ENCODE measurements at regions not wholly inside any gene's neighbourhood (a gene's known extent, or its start where the extent isn't known, plus 50 kb on each side); places are given as distances from the start of the nearest gene placed in this dataset.

- Histone ChIP-seq H3K36me3 (ENCODE audit: control insufficient read depth in 2 of 2, extremely low read depth in 1 of 2, insufficient read depth in 2 of 2, low read length in 2 of 2) (no peaks in the 10 kb centered on the region), H3K27ac (ENCODE audit: insufficient read depth, low read depth, low read length) (no peak overlapping the region), H3K79me2 (ENCODE audit: control insufficient read depth, insufficient read depth, low read length) (no peaks in the 10 kb centered on the region), H3K4me1 (ENCODE audit: control insufficient read depth, extremely low read depth, insufficient read depth, low read length) (no peaks in the 10 kb centered on the region), H3K4me3 (replicated peaks in 1 of 3; ENCODE audit: insufficient read depth in 1 of 3, low read depth in 1 of 3, low read length in 3 of 3) (no peak overlapping the region), H3K9me3 (replicated peaks; ENCODE audit: control insufficient read depth, insufficient read depth, low read length) (no peaks in the 10 kb centered on the region), H3K9ac (replicated peaks; ENCODE audit: extremely low read depth, insufficient read depth, low read length) (no peak overlapping the region), H3K9me1 (replicated peaks; ENCODE audit: control insufficient read depth, extremely low read depth, insufficient read depth, low read length) (no peaks in the 10 kb centered on the region), H4K20me1 (replicated peaks; ENCODE audit: control insufficient read depth, extremely low read depth, insufficient read depth, low read length) (no peaks in the 10 kb centered on the region), H3K4me2 (ENCODE audit: insufficient read depth, low read length) (no peak overlapping the region), H2AFZ (ENCODE audit: low read depth, low read length) (no peak overlapping the region), H3K27me3 (ENCODE audit: control insufficient read depth in 2 of 2, insufficient read depth in 2 of 2, low read length in 2 of 2) (no peaks in the 10 kb centered on the region)
- dilution Hi-C loops (cut with MboI; ENCODE audit: extremely low pct_ligation_motif_present, low sequenced_read_pairs), result no loop called here
- intact Hi-C loops (cut with micrococcal nuclease), result no loop called here
- BruUV-seq (replicated peaks), result no TSS peak
- no peak for DNase-seq (ENCODE audit: low read depth, low spot score)
- TF ChIP-seq JUN (IDR thresholded peaks at IDR 0.05; ENCODE audit: borderline replicate concordance, insufficient read depth, insufficient read length, low read depth) (no peak), POLR2AphosphoS5 (IDR thresholded peaks at IDR 0.05; ENCODE audit: insufficient read depth, low read depth, low read length) (no peak), EZH2 (IDR thresholded peaks at IDR 0.05; ENCODE audit: borderline replicate concordance, low read depth, low read length, severe bottlenecking) (no peak), FOS (IDR thresholded peaks at IDR 0.05; ENCODE audit: borderline replicate concordance, insufficient read depth, low read length) (no peak), CTCF (IDR thresholded peaks at IDR 0.05; ENCODE audit: extremely low read depth in 1 of 2, insufficient read depth in 1 of 2, low read depth in 1 of 2, low read length in 2 of 2) (no peak), MAX (IDR thresholded peaks at IDR 0.05; ENCODE audit: insufficient read depth, insufficient read length) (no peak), MYC (IDR thresholded peaks at IDR 0.05; ENCODE audit: low read depth, low read length) (no peak), GATA2 (IDR thresholded peaks at IDR 0.05; ENCODE audit: insufficient read depth, insufficient read length, low read depth, low read length) (no peak), POLR2A (IDR thresholded peaks at IDR 0.05; ENCODE audit: low read depth, low read length) (no peak)
- FAIRE-seq, result no peak
- CTCF ChIA-PET, result no interaction called here
- POLR2A ChIA-PET, result no interaction called here
These were observed 1794.8 kb downstream of the MRPL39 start for GRCh38 chr21:23812485-23812884.

Measured in endothelial cell of umbilical vein (primary cell).